Keratinocyte (primary cell): ENCODE measurements at regions not wholly inside any gene's neighbourhood (a gene's known extent, or its start where the extent isn't known, plus 50 kb on each side); places are given as distances from the start of the nearest gene placed in this dataset.

Experiments
- EZH2 ChIP-seq: IDR thresholded peaks from one replicate; pipeline ENCODE4 v1.6.1; 2012; ENCODE audit warnings: inconsistent platforms, mild to moderate bottlenecking, low read length, moderate library complexity
- TF ChIP-seq, protein P1 (sequence below), 3 experiments: IDR thresholded peaks in 1 of 3; conservative IDR thresholded peaks in 1 of 3; optimal IDR thresholded peaks in 1 of 3; 2 replicates in 2 of 3; 3 replicates in 1 of 3; pipeline versions ENCODE3 to v1.5.1; 2011; ENCODE audit warnings: low read length in 3 of 3, mild to moderate bottlenecking in 3 of 3, moderate library complexity in 2 of 3, control low read depth in 1 of 3, inconsistent platforms in 1 of 3; ENCODE audit not compliant: insufficient read depth in 2 of 3; ENCODE audit errors: extremely low read depth in 1 of 3

DNA sequence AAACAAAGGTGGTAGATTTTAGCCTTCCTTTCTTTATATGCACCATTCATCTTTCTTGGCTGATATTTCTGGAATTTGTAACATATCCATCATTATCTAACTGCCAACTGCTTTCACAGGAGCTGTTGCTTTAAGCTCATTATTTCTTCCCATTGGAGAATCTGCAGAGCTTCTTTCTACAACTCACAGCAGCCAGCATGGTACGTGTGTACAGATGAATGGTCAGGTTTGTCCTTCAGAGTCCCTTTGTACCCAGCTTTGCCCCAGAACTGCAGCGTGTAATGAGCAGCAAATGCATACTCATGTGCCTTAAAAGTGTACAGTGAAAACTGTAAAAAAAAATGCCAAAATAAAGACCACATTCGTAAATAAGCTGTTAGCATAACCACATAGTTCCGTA is 260.9 kb downstream of the FIGN start:
- TF ChIP-seq EZH2, result no peak
- TF ChIP-seq, protein P1, sequence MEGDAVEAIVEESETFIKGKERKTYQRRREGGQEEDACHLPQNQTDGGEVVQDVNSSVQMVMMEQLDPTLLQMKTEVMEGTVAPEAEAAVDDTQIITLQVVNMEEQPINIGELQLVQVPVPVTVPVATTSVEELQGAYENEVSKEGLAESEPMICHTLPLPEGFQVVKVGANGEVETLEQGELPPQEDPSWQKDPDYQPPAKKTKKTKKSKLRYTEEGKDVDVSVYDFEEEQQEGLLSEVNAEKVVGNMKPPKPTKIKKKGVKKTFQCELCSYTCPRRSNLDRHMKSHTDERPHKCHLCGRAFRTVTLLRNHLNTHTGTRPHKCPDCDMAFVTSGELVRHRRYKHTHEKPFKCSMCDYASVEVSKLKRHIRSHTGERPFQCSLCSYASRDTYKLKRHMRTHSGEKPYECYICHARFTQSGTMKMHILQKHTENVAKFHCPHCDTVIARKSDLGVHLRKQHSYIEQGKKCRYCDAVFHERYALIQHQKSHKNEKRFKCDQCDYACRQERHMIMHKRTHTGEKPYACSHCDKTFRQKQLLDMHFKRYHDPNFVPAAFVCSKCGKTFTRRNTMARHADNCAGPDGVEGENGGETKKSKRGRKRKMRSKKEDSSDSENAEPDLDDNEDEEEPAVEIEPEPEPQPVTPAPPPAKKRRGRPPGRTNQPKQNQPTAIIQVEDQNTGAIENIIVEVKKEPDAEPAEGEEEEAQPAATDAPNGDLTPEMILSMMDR (optimal IDR thresholded peaks at IDR 0.05 in 1 of 3, IDR thresholded peaks at IDR 0.05 in 1 of 3, conservative IDR thresholded peaks at IDR 0.05 in 1 of 3; ENCODE audit: extremely low read depth in 1 of 3, insufficient read depth in 2 of 3, low read length in 3 of 3), result no peak
